GM23338 (cell line): ENCODE measurements at regions not wholly inside any gene's neighbourhood (a gene's known extent, or its start where the extent isn't known, plus 50 kb on each side); places are given as distances from the start of the nearest gene placed in this dataset.
A peak's percentile ranks its signal among the peaks of the same experiment; 100 is the strongest.

ENCODE experiments used
- ATAC-seq: fragments of 200-7000 bp; cut with Tn5 transposase; 3 replicates; pipeline ENCODE4 v1.9.1; 2020
- DNase-seq: peaks from one replicate; pipeline ENCODE4 v3.0.0-alpha.2; 2015; ENCODE audit warnings: low spot score
- H2AFZ ChIP-seq: fragments of 200-600 bp; sonication (generic); 2 replicates; pipeline ENCODE4 v1.8.0; 2016; ENCODE audit warnings: antibody characterized with exemption, mild to moderate bottlenecking, moderate library complexity
- H3F3A ChIP-seq: fragments of 200-600 bp; sonication (generic); replicated peaks from 2 replicates; pipeline ENCODE4 v1.8.0; 2017; ENCODE audit warnings: antibody characterized with exemption, mixed run types, low read depth
- H3K27ac ChIP-seq: fragments of 200-600 bp; sonication (generic); 2 replicates; pipeline ENCODE4 v1.6.1; 2016; ENCODE audit warnings: low read depth
- H3K27me3 ChIP-seq: fragments of 200-600 bp; sonication (generic); 2 replicates; pipeline ENCODE4 v1.8.0; 2016; ENCODE audit warnings: mild to moderate bottlenecking, mixed run types, moderate library complexity; ENCODE audit not compliant: insufficient read depth
- H3K36me3 ChIP-seq: fragments of 200-600 bp; sonication (generic); 2 replicates; pipeline ENCODE4 v1.8.0; 2016; ENCODE audit warnings: mild to moderate bottlenecking; ENCODE audit not compliant: insufficient read depth
- H3K4me1 ChIP-seq: fragments of 200-600 bp; sonication (generic); 2 replicates; pipeline ENCODE4 v1.8.0; 2016; ENCODE audit warnings: mild to moderate bottlenecking, moderate library complexity; ENCODE audit not compliant: insufficient read depth
- H3K4me2 ChIP-seq: fragments of 200-600 bp; sonication (generic); 2 replicates; pipeline ENCODE4 v1.7.1; 2017; ENCODE audit warnings: mixed run types
- H3K4me3 ChIP-seq: fragments of 200-600 bp; sonication (generic); 2 replicates; pipeline ENCODE4 v1.6.1; 2016; ENCODE audit warnings: mixed run types
- H3K79me2 ChIP-seq: fragments of 200-600 bp; sonication (generic); replicated peaks from 2 replicates; pipeline ENCODE4 v1.8.0; 2017; ENCODE audit warnings: mild to moderate bottlenecking; ENCODE audit not compliant: insufficient read depth
- H3K9me2 ChIP-seq: fragments of 200-600 bp; sonication (generic); 2 replicates; pipeline ENCODE4 v1.8.0; 2017; ENCODE audit not compliant: insufficient read depth
- H4K20me1 ChIP-seq: fragments of 200-600 bp; sonication (generic); replicated peaks from 2 replicates; pipeline ENCODE4 v1.8.0; 2017; ENCODE audit warnings: mild to moderate bottlenecking; ENCODE audit not compliant: insufficient read depth
- H3K27ac Mint-ChIP-seq: 2 replicates; pipeline ENCODE4 v1.8.0; 2020; ENCODE audit warnings: inconsistent platforms, mild to moderate bottlenecking, moderate library complexity, mixed read lengths
- H3K27me3 Mint-ChIP-seq: 3 replicates; pipeline ENCODE4 v1.8.0; 2022; ENCODE audit warnings: low read depth, mild to moderate bottlenecking, moderate library complexity, mixed read lengths, inconsistent platforms; ENCODE audit not compliant: insufficient read depth, poor library complexity
- H3K36me3 Mint-ChIP-seq: 3 replicates; pipeline ENCODE4 v1.8.0; 2021; ENCODE audit warnings: low read depth, mild to moderate bottlenecking, inconsistent platforms, moderate library complexity, mixed read lengths
- H3K4me1 Mint-ChIP-seq: 3 replicates; pipeline ENCODE4 v1.8.0; 2020; ENCODE audit warnings: mild to moderate bottlenecking, inconsistent platforms, mixed read lengths
- H3K4me3 Mint-ChIP-seq: 3 replicates; pipeline ENCODE4 v1.8.0; 2021; ENCODE audit warnings: moderate library complexity, mild to moderate bottlenecking, inconsistent platforms, mixed read lengths
- H3K9me3 Mint-ChIP-seq: 3 replicates; pipeline ENCODE4 v1.8.0; 2020; ENCODE audit warnings: moderate library complexity, mild to moderate bottlenecking, inconsistent platforms, mixed read lengths
- CREB1 ChIP-seq: fragments of 250-450 bp; sonication (Bioruptor Pico); IDR thresholded peaks from 2 replicates; pipeline ENCODE4 v1.5.0; 2020; ENCODE audit warnings: low read depth, mild to moderate bottlenecking, moderate library complexity
- CTCF ChIP-seq, 2 experiments: fragments of 200-600 bp in 1 of 2; sonication (generic) in 1 of 2; conservative IDR thresholded peaks; 2 replicates each; pipeline versions ENCODE4 v1.5.1 to v1.6.1; 2016 to 2017; ENCODE audit warnings: antibody characterized with exemption in 2 of 2, low read depth in 2 of 2, mild to moderate bottlenecking in 2 of 2, moderate library complexity in 1 of 2
- ETS1 ChIP-seq: IDR thresholded peaks from 2 replicates; pipeline ENCODE4 v1.6.1; 2016; ENCODE audit warnings: antibody characterized with exemption
- EZH2 ChIP-seq: fragments of 200-600 bp; sonication (generic); IDR thresholded peaks from one replicate; pipeline ENCODE4 v1.8.0; 2017; ENCODE audit warnings: antibody characterized with exemption, mild to moderate bottlenecking, low read depth; ENCODE audit not compliant: unreplicated experiment
- EZH2phosphoT487 ChIP-seq: fragments of 200-600 bp; sonication (generic); IDR thresholded peaks from one replicate; pipeline ENCODE4 v1.8.1; 2018; ENCODE audit warnings: antibody characterized with exemption; ENCODE audit not compliant: unreplicated experiment
- JUNB ChIP-seq: IDR thresholded peaks from one replicate; pipeline ENCODE4 v1.6.1; 2016; ENCODE audit warnings: antibody characterized with exemption; ENCODE audit not compliant: unreplicated experiment
- NANOG ChIP-seq: IDR thresholded peaks from 2 replicates; pipeline ENCODE4 v1.6.1; 2016; ENCODE audit warnings: antibody characterized with exemption, borderline replicate concordance
- REST ChIP-seq: IDR thresholded peaks from one replicate; pipeline ENCODE4 v1.6.1; 2018; ENCODE audit warnings: antibody characterized with exemption; ENCODE audit not compliant: unreplicated experiment
- STAT1 ChIP-seq: IDR thresholded peaks from one replicate; pipeline ENCODE4 v1.6.1; 2016; ENCODE audit warnings: antibody characterized with exemption; ENCODE audit not compliant: unreplicated experiment
- ZNF331 ChIP-seq: fragments of 250-450 bp; sonication (Bioruptor Pico); IDR thresholded peaks from 2 replicates; pipeline ENCODE4 v1.5.0; 2020; ENCODE audit warnings: low read depth, mild to moderate bottlenecking, moderate library complexity
- ZNF462 ChIP-seq: fragments of 250-450 bp; sonication (Bioruptor Pico); IDR thresholded peaks from 2 replicates; pipeline ENCODE4 v1.5.0; 2020; ENCODE audit warnings: mild to moderate bottlenecking, moderate library complexity

DNA sequence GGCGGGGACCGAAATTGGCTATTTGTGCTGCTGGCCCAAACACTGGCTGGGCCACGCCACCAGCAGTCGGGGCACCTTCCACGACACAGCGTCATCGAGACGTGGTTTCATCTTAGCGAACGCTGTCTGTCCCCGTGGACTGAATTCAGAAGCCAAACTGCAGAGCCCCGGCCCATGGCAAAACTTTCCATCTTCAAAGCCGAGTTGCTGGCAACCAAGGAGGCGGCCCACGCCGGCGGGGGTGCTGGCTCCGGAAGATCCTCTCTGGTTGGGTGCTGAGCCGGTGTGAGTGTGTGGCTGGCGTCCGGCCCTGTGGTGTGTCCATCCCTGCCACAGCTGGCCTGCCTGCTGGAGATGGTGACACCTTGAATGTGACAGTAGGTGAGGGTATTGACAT is 96.6 kb upstream of the ADRA2C start:
- no peak overlapping the region for H3K27ac Mint-ChIP-seq
- Histone ChIP-seq H3K27me3 (no peaks in the 10 kb centered on the region), H3K4me2 (no peak overlapping the region), H3K79me2 (no peaks in the 10 kb centered on the region), H3K27ac (no peak overlapping the region), H4K20me1 (no peaks in the 10 kb centered on the region), H2AFZ (0 out of 2 replicates have a peak overlapping the region, but pooled peaks have one; percentile 28), H3K4me1 (no peaks in the 10 kb centered on the region), H3K9me2 (no peaks in the 10 kb centered on the region), H3F3A (no peaks in the 10 kb centered on the region), H3K36me3 (no peaks in the 10 kb centered on the region), H3K4me3 (no peak overlapping the region)
- no peaks in the 10 kb centered on the region for H3K36me3 Mint-ChIP-seq
- no peak for ATAC-seq
- DNase-seq: no peak
- peaks cover 12% of the 10 kb centered on the region for H3K27me3 Mint-ChIP-seq
- no peak overlapping the region for H3K4me3 Mint-ChIP-seq
- TF ChIP-seq REST (no peak), EZH2 (no peak), EZH2phosphoT487 (no peak), CREB1 (CRISPR knock-in tag) (no peak), ETS1 (no peak), ZNF462 (CRISPR knock-in tag) (no peak), JUNB (no peak), ZNF331 (no peak), STAT1 (no peak), NANOG (no peak), CTCF (conservative IDR thresholded peaks at IDR 0.05; ENCODE audit: low read depth in 2 of 2) (no peak)
- H3K9me3 Mint-ChIP-seq: peaks cover 13% of the 10 kb centered on the region; the same call in 1 of the 3 replicates
- no peaks in the 10 kb centered on the region for H3K4me1 Mint-ChIP-seq
